Mesendoderm (in vitro differentiated cells): ENCODE measurements at regions not wholly inside any gene's neighbourhood (a gene's known extent, or its start where the extent isn't known, plus 50 kb on each side); places are given as distances from the start of the nearest gene placed in this dataset.

Experiments
- DNase-seq: peaks from one replicate; pipeline ENCODE4 v3.0.0; 2013
- H2AK5ac ChIP-seq: 2 replicates; pipeline ENCODE4 v1.6.1; 2013; ENCODE audit warnings: low read length, inconsistent platforms
- H2BK120ac ChIP-seq: 2 replicates; pipeline ENCODE4 v1.6.1; 2013; ENCODE audit warnings: low read depth, mild to moderate bottlenecking, low read length, moderate library complexity, mixed read lengths
- H2BK15ac ChIP-seq: replicated peaks from 2 replicates; pipeline ENCODE4 v1.6.1; 2013; ENCODE audit warnings: low read depth, mild to moderate bottlenecking, moderate library complexity
- H2BK5ac ChIP-seq: 2 replicates; pipeline ENCODE4 v1.6.1; 2013; ENCODE audit warnings: low read length, inconsistent platforms
- H3K18ac ChIP-seq: 2 replicates; pipeline ENCODE4 v1.6.1; 2013; ENCODE audit warnings: mild to moderate bottlenecking, low read length, mixed read lengths
- H3K23ac ChIP-seq: one replicate; pipeline ENCODE4 v1.6.1; 2013; ENCODE audit warnings: low read length
- H3K27ac ChIP-seq: 2 replicates; pipeline ENCODE4 v1.5.1; 2013; ENCODE audit warnings: low read depth, mild to moderate bottlenecking, inconsistent platforms, low read length, moderate library complexity
- H3K27me3 ChIP-seq: 2 replicates; pipeline ENCODE4 v1.6.1; 2013; ENCODE audit warnings: low read length, control low read depth, mild to moderate bottlenecking, inconsistent platforms; ENCODE audit not compliant: insufficient read depth, poor library complexity
- H3K36me3 ChIP-seq: 2 replicates; pipeline ENCODE4 v1.6.1; 2013; ENCODE audit warnings: low read length, inconsistent platforms; ENCODE audit not compliant: control insufficient read depth, insufficient read depth
- H3K4ac ChIP-seq: one replicate; pipeline ENCODE4 v1.6.1; 2013; ENCODE audit warnings: low read depth, mild to moderate bottlenecking, low read length, moderate library complexity
- H3K4me1 ChIP-seq: 2 replicates; pipeline ENCODE4 v1.6.1; 2013; ENCODE audit warnings: low read depth, low read length, inconsistent platforms; ENCODE audit not compliant: control insufficient read depth
- H3K4me2 ChIP-seq: 2 replicates; pipeline ENCODE4 v1.6.1; 2013; ENCODE audit warnings: low read length
- H3K4me3 ChIP-seq: 2 replicates; pipeline ENCODE4 v1.5.1; 2013; ENCODE audit warnings: mild to moderate bottlenecking, low read length
- H3K56ac ChIP-seq: one replicate; pipeline ENCODE4 v1.6.1; 2013; ENCODE audit warnings: low read length
- H3K79me1 ChIP-seq: 2 replicates; pipeline ENCODE4 v1.6.1; 2013; ENCODE audit warnings: low read length, inconsistent platforms
- H3K79me2 ChIP-seq: 2 replicates; pipeline ENCODE4 v1.6.1; 2013; ENCODE audit warnings: mild to moderate bottlenecking, low read length; ENCODE audit not compliant: control insufficient read depth, insufficient read depth
- H3K9ac ChIP-seq: 2 replicates; pipeline ENCODE4 v1.6.1; 2013; ENCODE audit warnings: low read length, inconsistent platforms
- H4K5ac ChIP-seq: one replicate; pipeline ENCODE4 v1.6.1; 2013; ENCODE audit warnings: low read length
- H4K8ac ChIP-seq: one replicate; pipeline ENCODE4 v1.6.1; 2013; ENCODE audit warnings: low read depth, mild to moderate bottlenecking, control low read depth, low read length, moderate library complexity
- WGBS: extraction: QIAGEN DNeasy Blood & Tissue Kit; methylation state at CpG from one replicate; pipeline ENCODE4 v1.1.7; 2013; ENCODE audit warnings: low lambda C conversion rate, missing lambda C conversion rate; ENCODE audit not compliant: insufficient coverage; ENCODE audit errors: extremely low coverage; 5-methylcytosine and 5-hydroxymethylcytosine counted together

DNA sequence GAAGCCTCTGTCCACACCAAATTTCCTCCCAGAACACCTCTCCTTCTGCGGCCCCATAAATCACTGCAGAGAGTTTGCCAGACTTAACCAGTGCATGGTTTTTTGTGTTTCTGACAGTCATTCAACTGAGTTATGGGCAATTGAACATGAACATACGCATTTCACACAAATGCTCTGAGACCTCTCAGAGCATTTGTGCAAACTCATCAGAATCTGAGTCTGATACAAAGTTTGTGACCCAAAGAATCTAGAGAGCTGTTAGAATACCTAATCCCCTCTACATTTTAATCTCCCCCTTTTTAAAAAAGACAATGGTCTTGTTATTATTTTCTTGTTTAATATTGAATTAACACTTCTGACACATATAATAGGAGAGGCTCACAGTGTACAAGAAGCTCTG is 416.9 kb upstream of the SMARCA2 start:
- no peaks in the 10 kb centered on the region for H3K36me3 ChIP-seq
- no peak overlapping the region for H4K5ac ChIP-seq
- DNase-seq: no peak
- no peaks in the 10 kb centered on the region for H3K79me2 ChIP-seq
- no peak overlapping the region for H2AK5ac ChIP-seq
- H3K27me3 ChIP-seq: no peaks in the 10 kb centered on the region
- no peaks in the 10 kb centered on the region for H3K4me1 ChIP-seq
- H4K8ac ChIP-seq: no peak overlapping the region
- no peak overlapping the region for H2BK15ac ChIP-seq
- H2BK5ac ChIP-seq: no peak overlapping the region
- no peak overlapping the region for H2BK120ac ChIP-seq
- WGBS: no CpG with 5 or more reads among the region's 2 CpGs
- no peak overlapping the region for H3K56ac ChIP-seq
- no peak overlapping the region for H3K4ac ChIP-seq
- no peaks in the 10 kb centered on the region for H3K79me1 ChIP-seq
- no peak overlapping the region for H3K27ac ChIP-seq
- H3K4me3 ChIP-seq: no peak overlapping the region
- H3K23ac ChIP-seq: no peak overlapping the region
- no peak overlapping the region for H3K9ac ChIP-seq
- H3K18ac ChIP-seq: no peak overlapping the region
- no peak overlapping the region for H3K4me2 ChIP-seq

DNA sequence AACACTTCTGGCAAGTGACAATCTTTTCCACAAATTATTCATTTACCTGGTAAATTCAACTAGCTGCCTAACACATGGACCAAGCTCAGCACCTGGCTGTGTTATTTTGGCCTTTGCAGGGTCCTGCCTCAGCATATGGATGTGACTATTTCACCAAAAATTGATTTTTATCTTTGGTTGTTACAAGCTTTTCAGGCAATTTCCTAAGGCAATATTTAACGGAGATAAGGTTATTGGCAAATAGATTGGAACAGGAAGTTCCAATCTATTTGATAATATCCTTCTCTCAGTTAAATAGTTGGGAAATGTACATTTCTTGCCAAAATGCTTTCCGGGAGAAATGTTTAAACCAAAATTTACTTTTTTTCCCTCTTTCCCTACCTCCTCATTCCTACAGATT is 415.2 kb upstream of the SMARCA2 start:
- no peak for DNase-seq
- Histone ChIP-seq H2AK5ac (no peak overlapping the region), H2BK5ac (no peak overlapping the region), H3K4me2 (no peak overlapping the region), H3K56ac (no peak overlapping the region), H2BK120ac (no peak overlapping the region), H3K4me3 (no peak overlapping the region), H3K27ac (no peak overlapping the region), H3K27me3 (no peaks in the 10 kb centered on the region), H2BK15ac (no peak overlapping the region), H3K23ac (no peak overlapping the region), H3K18ac (no peak overlapping the region), H3K36me3 (no peaks in the 10 kb centered on the region), H3K79me2 (no peaks in the 10 kb centered on the region), H3K79me1 (no peaks in the 10 kb centered on the region), H3K4me1 (no peaks in the 10 kb centered on the region), H3K4ac (no peak overlapping the region), H3K9ac (no peak overlapping the region), H4K8ac (no peak overlapping the region), H4K5ac (no peak overlapping the region)
- WGBS: no CpG with 5 or more reads among the region's 2 CpGs

DNA sequence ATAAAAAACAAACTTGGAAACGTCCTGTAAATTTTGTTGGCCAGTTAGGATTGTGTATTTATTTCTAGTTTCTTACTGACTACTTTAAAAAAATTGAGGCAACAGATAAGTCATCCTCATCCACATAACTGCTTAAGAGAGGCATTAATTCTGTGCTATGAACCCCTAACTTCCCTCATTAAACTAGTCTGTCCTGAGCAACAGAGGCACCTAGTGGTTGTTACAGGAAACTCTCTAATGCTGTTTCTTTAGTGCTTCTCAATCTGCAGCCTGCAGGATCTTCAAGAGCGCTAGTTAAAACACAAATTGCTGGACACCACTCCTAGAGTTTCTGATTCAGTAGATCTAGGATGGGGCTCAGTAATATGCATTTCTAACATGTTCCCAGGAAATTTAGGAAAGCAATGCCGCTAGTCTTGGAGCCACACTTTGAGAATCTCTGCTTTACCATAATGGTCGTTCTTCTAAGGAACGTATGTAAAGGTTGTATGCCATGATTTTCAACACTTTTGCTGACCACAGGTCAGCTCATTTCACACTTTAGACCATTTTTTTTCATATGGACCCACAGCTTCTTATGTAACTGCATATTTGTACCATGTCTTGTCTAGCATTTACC is 410.1 kb upstream of the SMARCA2 start:
- H4K8ac ChIP-seq: no peak overlapping the region
- H3K23ac ChIP-seq: no peak overlapping the region
- no peak overlapping the region for H3K9ac ChIP-seq
- H2BK120ac ChIP-seq: no peak overlapping the region
- no peak overlapping the region for H3K4me2 ChIP-seq
- no peak overlapping the region for H2AK5ac ChIP-seq
- H3K4me1 ChIP-seq: no peaks in the 10 kb centered on the region
- no peak overlapping the region for H2BK15ac ChIP-seq
- no peaks in the 10 kb centered on the region for H3K79me2 ChIP-seq
- H3K36me3 ChIP-seq: no peaks in the 10 kb centered on the region
- H3K27ac ChIP-seq: no peak overlapping the region
- WGBS: no CpG with 5 or more reads among the region's 5 CpGs
- H3K56ac ChIP-seq: no peak overlapping the region
- H4K5ac ChIP-seq: no peak overlapping the region
- peak; percentile 60 for DNase-seq
- H3K18ac ChIP-seq: no peak overlapping the region
- H3K4ac ChIP-seq: no peak overlapping the region
- H3K27me3 ChIP-seq: no peaks in the 10 kb centered on the region
- H2BK5ac ChIP-seq: no peak overlapping the region
- no peaks in the 10 kb centered on the region for H3K79me1 ChIP-seq
- H3K4me3 ChIP-seq: no peak overlapping the region

DNA sequence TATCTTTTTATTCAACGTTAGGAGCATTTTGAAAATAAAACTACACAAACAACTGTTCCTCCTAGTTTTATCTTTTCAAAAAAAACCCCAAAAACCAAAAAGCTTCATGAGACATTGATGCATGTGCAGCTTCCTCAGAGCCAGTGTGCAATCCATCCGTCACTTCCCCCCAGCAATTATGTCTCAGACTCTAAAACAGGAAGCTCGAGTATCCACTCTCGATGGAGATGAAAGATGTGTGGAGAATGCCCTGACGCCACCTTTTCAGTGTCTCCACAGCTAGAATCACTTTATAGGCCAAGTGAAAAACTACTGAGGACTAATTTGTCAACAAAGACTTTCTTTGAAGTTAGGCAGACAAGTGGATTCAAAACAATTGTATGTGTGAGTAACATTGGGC is 408.9 kb upstream of the SMARCA2 start:
- Histone ChIP-seq H3K4ac (no peak overlapping the region), H3K27me3 (no peaks in the 10 kb centered on the region), H2BK15ac (peak overlapping the region; percentile 85), H3K4me3 (no peak overlapping the region), H3K56ac (no peak overlapping the region), H2AK5ac (no peak overlapping the region), H3K79me2 (no peaks in the 10 kb centered on the region), H3K4me1 (no peaks in the 10 kb centered on the region), H3K4me2 (no peak overlapping the region), H3K36me3 (no peaks in the 10 kb centered on the region), H4K8ac (no peak overlapping the region), H3K18ac (no peak overlapping the region), H4K5ac (no peak overlapping the region), H2BK5ac (no peak overlapping the region), H3K27ac (no peak overlapping the region), H3K79me1 (no peaks in the 10 kb centered on the region), H2BK120ac (no peak overlapping the region), H3K23ac (no peak overlapping the region), H3K9ac (no peak overlapping the region)
- DNase-seq: no peak
- WGBS: no CpG with 5 or more reads among the region's 5 CpGs

GRCh38 chr9:1612886-1613285 is 402.3 kb upstream of the SMARCA2 start:
- Histone ChIP-seq H2BK15ac (no peak overlapping the region), H3K4me3 (no peak overlapping the region), H3K27ac (no peak overlapping the region), H2AK5ac (no peak overlapping the region), H3K27me3 (no peaks in the 10 kb centered on the region), H4K5ac (no peak overlapping the region), H2BK5ac (no peak overlapping the region), H3K79me1 (no peaks in the 10 kb centered on the region), H2BK120ac (no peak overlapping the region), H3K36me3 (no peaks in the 10 kb centered on the region), H3K18ac (no peak overlapping the region), H3K9ac (no peak overlapping the region), H3K4me2 (no peak overlapping the region), H3K79me2 (no peaks in the 10 kb centered on the region), H3K4me1 (no peaks in the 10 kb centered on the region), H3K4ac (no peak overlapping the region), H3K56ac (no peak overlapping the region), H4K8ac (no peak overlapping the region), H3K23ac (no peak overlapping the region)
- WGBS: no CpG with 5 or more reads among the region's 2 CpGs
- DNase-seq: no peak

- no CpG with 5 or more reads among the region's 3 CpGs for WGBS
- Histone ChIP-seq H3K4ac (no peak overlapping the region), H2BK15ac (no peak overlapping the region), H3K27ac (no peak overlapping the region), H3K23ac (no peak overlapping the region), H4K5ac (no peak overlapping the region), H3K9ac (no peak overlapping the region), H2BK5ac (no peak overlapping the region), H3K79me1 (no peaks in the 10 kb centered on the region), H2BK120ac (no peak overlapping the region), H4K8ac (no peak overlapping the region), H3K4me2 (no peak overlapping the region), H3K18ac (no peak overlapping the region), H3K27me3 (no peaks in the 10 kb centered on the region), H3K4me1 (no peaks in the 10 kb centered on the region), H3K79me2 (no peaks in the 10 kb centered on the region), H3K36me3 (no peaks in the 10 kb centered on the region), H3K56ac (no peak overlapping the region), H2AK5ac (no peak overlapping the region), H3K4me3 (no peak overlapping the region)
- no peak for DNase-seq
Measured at GRCh38 chr9:1617419-1617818, 397.7 kb upstream of the SMARCA2 start.
